Fibroblast of lung (primary cell): ENCODE measurements at regions not wholly inside any gene's neighbourhood (a gene's known extent, or its start where the extent isn't known, plus 50 kb on each side); places are given as distances from the start of the nearest gene placed in this dataset.
A peak's percentile ranks its signal among the peaks of the same experiment; 100 is the strongest.

ENCODE experiments used
- DNase-seq, 2 donors: peaks; one replicate each; pipeline versions ENCODE4 v3.0.0 to v3.0.0-alpha.2; 2010; ENCODE audit warnings: low read depth in 2 of 2
- H2AFZ ChIP-seq: 2 replicates; pipeline ENCODE4 v1.5.1; 2012; ENCODE audit warnings: low read length, control low read depth, inconsistent platforms
- H3K27ac ChIP-seq: 2 replicates; pipeline ENCODE4 v1.5.1; 2011; ENCODE audit warnings: low read length, control low read depth; ENCODE audit not compliant: insufficient read depth
- H3K27me3 ChIP-seq: 2 replicates; pipeline ENCODE4 v1.5.1; 2011; ENCODE audit warnings: mild to moderate bottlenecking, low read length; ENCODE audit not compliant: control insufficient read depth, insufficient read depth
- H3K36me3 ChIP-seq: 2 replicates; pipeline ENCODE4 v1.5.1; 2011; ENCODE audit warnings: low read length; ENCODE audit not compliant: control insufficient read depth, insufficient read depth
- H3K4me1 ChIP-seq: 2 replicates; pipeline ENCODE4 v1.5.1; 2011; ENCODE audit warnings: low read length; ENCODE audit not compliant: control insufficient read depth, insufficient read depth; ENCODE audit errors: extremely low read depth
- H3K4me2 ChIP-seq: 2 replicates; pipeline ENCODE4 v1.5.1; 2011; ENCODE audit warnings: low read length, control low read depth; ENCODE audit not compliant: insufficient read depth; ENCODE audit errors: extremely low read depth
- H3K4me3 ChIP-seq, 4 experiments: fragments of 200-600 bp in 1 of 4; sonication (generic) in 1 of 4; replicated peaks in 1 of 4; 2 replicates each; pipeline ENCODE4 v1.5.1; 2011 to 2016; ENCODE audit warnings: low read length in 4 of 4, low read depth in 3 of 4, mild to moderate bottlenecking in 3 of 4, control low read depth in 2 of 4, inconsistent platforms in 1 of 4, mixed read lengths in 1 of 4; ENCODE audit not compliant: insufficient read depth in 1 of 4; ENCODE audit errors: control extremely low read depth in 1 of 4
- H3K79me2 ChIP-seq: 2 replicates; pipeline ENCODE4 v1.5.1; 2012; ENCODE audit warnings: mild to moderate bottlenecking, low read length, inconsistent platforms; ENCODE audit not compliant: control insufficient read depth, insufficient read depth
- H3K9ac ChIP-seq: 2 replicates; pipeline ENCODE4 v1.5.1; 2011; ENCODE audit warnings: mild to moderate bottlenecking, low read length, control low read depth; ENCODE audit not compliant: insufficient read depth
- H3K9me3 ChIP-seq: 2 replicates; pipeline ENCODE4 v1.5.1; 2012; ENCODE audit warnings: low read depth, low read length; ENCODE audit not compliant: control insufficient read depth, insufficient read depth
- H4K20me1 ChIP-seq: 2 replicates; pipeline ENCODE4 v1.5.1; 2011; ENCODE audit warnings: low read length; ENCODE audit not compliant: control insufficient read depth, insufficient read depth; ENCODE audit errors: extremely low read depth
- EZH2 ChIP-seq: IDR thresholded peaks from 2 replicates; pipeline ENCODE4 v1.5.1; 2012; ENCODE audit warnings: low read length, control low read depth, mild to moderate bottlenecking; ENCODE audit errors: missing control alignments
- TF ChIP-seq, protein P1 (sequence below), 2 donors: IDR thresholded peaks in 1 of 2; conservative IDR thresholded peaks in 1 of 2; 1 replicate in 1 of 2; 2 replicates in 1 of 2; pipeline ENCODE4 v1.5.1; 2011 to 2012; ENCODE audit warnings: low read length in 2 of 2, control low read depth in 1 of 2, inconsistent platforms in 1 of 2, low read depth in 1 of 2, mild to moderate bottlenecking in 1 of 2

DNA sequence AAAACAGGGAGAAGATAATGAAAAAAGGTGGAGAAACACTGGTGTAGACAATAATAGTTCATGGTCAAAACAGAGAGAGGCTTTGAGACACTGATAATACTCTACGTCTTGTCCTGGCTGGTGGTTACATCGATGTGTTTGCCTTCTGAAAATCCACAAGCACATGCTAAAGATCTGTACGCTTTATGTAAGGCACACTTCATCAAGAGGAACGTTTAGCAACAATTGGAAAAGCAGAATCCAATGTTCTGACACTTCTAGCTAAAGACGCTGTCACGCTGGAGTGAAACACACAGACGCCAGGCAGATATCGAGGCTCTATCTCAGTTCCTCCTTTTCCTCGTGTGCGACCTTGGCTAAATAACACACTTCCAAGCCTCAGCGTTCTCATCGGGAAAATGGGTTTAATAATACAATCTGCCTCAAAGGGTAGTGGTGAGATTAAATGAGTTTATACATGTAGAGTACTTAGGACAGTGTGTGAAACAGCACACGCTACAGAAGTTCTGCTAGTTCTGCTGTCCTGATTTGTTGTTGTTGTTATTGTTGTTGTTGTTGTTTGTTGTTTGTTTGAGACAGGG lies 386.1 kb downstream of the SETD4 start:
- H3K4me3 ChIP-seq: no peak overlapping the region
- H3K9me3 ChIP-seq: no peaks in the 10 kb centered on the region
- H2AFZ ChIP-seq: no peak overlapping the region

DNA sequence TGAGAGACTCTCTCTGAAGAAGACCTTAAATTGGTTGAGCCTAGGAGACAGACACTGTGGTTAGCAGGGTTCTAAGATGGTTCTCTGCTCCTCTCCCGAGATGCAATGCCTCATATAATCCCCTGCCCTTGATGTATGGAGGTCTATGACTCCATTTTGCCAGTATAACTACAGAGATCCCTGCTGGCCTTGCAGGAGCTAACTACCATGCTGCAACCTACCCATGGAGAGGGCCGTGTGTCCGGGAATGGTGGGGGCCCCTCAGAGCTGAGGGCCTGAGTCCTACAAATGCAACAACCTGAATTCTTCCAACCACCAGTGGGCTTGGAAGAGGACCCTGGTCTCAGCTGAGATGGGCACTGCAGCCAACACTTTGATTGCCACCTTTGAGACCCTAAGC lies 388.0 kb downstream of the SETD4 start:
- Histone ChIP-seq H2AFZ (no peak overlapping the region), H3K27ac (no peak overlapping the region), H3K27me3 (no peaks in the 10 kb centered on the region), H3K9me3 (no peaks in the 10 kb centered on the region), H3K9ac (no peak overlapping the region), H3K36me3 (no peaks in the 10 kb centered on the region), H4K20me1 (no peaks in the 10 kb centered on the region), H3K4me3 (no peak overlapping the region), H3K79me2 (no peaks in the 10 kb centered on the region), H3K4me1 (no peaks in the 10 kb centered on the region), H3K4me2 (no peak overlapping the region)
- no peak for DNase-seq
- TF ChIP-seq, protein P1, sequence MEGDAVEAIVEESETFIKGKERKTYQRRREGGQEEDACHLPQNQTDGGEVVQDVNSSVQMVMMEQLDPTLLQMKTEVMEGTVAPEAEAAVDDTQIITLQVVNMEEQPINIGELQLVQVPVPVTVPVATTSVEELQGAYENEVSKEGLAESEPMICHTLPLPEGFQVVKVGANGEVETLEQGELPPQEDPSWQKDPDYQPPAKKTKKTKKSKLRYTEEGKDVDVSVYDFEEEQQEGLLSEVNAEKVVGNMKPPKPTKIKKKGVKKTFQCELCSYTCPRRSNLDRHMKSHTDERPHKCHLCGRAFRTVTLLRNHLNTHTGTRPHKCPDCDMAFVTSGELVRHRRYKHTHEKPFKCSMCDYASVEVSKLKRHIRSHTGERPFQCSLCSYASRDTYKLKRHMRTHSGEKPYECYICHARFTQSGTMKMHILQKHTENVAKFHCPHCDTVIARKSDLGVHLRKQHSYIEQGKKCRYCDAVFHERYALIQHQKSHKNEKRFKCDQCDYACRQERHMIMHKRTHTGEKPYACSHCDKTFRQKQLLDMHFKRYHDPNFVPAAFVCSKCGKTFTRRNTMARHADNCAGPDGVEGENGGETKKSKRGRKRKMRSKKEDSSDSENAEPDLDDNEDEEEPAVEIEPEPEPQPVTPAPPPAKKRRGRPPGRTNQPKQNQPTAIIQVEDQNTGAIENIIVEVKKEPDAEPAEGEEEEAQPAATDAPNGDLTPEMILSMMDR (conservative IDR thresholded peaks at IDR 0.05 in 1 of 2, IDR thresholded peaks at IDR 0.05 in 1 of 2; ENCODE audit: low read depth in 1 of 2, low read length in 2 of 2): no peak
- no peak for TF ChIP-seq EZH2

More for the DNA sequence above, 386.1 kb downstream of the SETD4 start:
- Histone ChIP-seq H4K20me1 (no peaks in the 10 kb centered on the region), H3K36me3 (no peaks in the 10 kb centered on the region), H3K4me2 (no peak overlapping the region), H3K27me3 (no peaks in the 10 kb centered on the region), H3K27ac (no peak overlapping the region), H3K4me1 (no peaks in the 10 kb centered on the region), H3K79me2 (no peaks in the 10 kb centered on the region), H3K9ac (no peak overlapping the region)
- no peak for DNase-seq
- TF ChIP-seq, protein P1 (conservative IDR thresholded peaks at IDR 0.05 in 1 of 2, IDR thresholded peaks at IDR 0.05 in 1 of 2; ENCODE audit: low read depth in 1 of 2, low read length in 2 of 2): no peak
- TF ChIP-seq EZH2: no peak

DNA sequence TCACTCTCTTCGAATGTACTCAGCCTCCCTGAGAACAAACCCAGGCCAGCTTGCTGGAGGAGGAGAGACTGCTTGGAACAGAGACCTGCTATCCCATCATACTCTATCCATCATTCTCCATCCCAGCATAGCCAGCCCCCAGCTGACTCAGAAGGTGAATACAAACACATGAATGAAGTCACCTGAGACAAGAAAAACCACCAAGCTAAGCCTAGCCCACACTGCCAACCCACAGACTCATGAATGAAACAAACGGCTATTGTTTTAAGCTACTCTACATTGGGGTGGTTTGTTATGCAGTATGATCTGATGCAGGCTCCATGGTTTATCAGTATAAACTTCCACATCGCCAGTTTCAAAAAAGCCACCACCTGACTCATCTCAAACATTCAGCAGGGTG lies 395.6 kb downstream of the SETD4 start:
- DNase-seq: peak in 1 of 2 donors; percentile 91
- no peak overlapping the region for H3K27ac ChIP-seq

More for the DNA sequence above, 395.6 kb downstream of the SETD4 start:
- no peaks in the 10 kb centered on the region for H3K9me3 ChIP-seq
- H3K4me3 ChIP-seq: no peak overlapping the region
- no peak overlapping the region for H2AFZ ChIP-seq
- H3K36me3 ChIP-seq: no peaks in the 10 kb centered on the region
- no peaks in the 10 kb centered on the region for H4K20me1 ChIP-seq
- TF ChIP-seq, protein P1 (conservative IDR thresholded peaks at IDR 0.05 in 1 of 2, IDR thresholded peaks at IDR 0.05 in 1 of 2; ENCODE audit: low read depth in 1 of 2, low read length in 2 of 2): no peak
- TF ChIP-seq EZH2: no peak
- no peaks in the 10 kb centered on the region for H3K27me3 ChIP-seq
- no peak overlapping the region for H3K9ac ChIP-seq
- no peaks in the 10 kb centered on the region for H3K79me2 ChIP-seq
- H3K4me1 ChIP-seq: no peaks in the 10 kb centered on the region
- H3K4me2 ChIP-seq: no peak overlapping the region
